ENCODE measurements at regions not wholly inside any gene's neighbourhood (a gene's known extent, or its start where the extent isn't known, plus 50 kb on each side); places are given as distances from the start of the nearest gene placed in this dataset.
"Not testable (repeated sequence)": the region's sequence is repeated elsewhere in the genome, so short reads cannot be mapped to it uniquely, and the experiment has no call there.

GRCh38 chrX:94576367-94577004 lies 902.5 kb downstream of the FAM133A start:
- no peak for DNase-seq (ENCODE audit: low read depth in 2 of 2)

GRCh38 chrX:94600077-94600476 lies 926.1 kb downstream of the FAM133A start:
- DNase-seq (ENCODE audit: low read depth in 2 of 2), result no peak

- DNase-seq (ENCODE audit: low read depth in 2 of 2), result no peak
Measured at GRCh38 chrX:94612140-94612539, 938.1 kb downstream of the FAM133A start.

GRCh38 chrX:94633237-94633636 lies 959.2 kb downstream of the FAM133A start:
- DNase-seq (ENCODE audit: low read depth in 2 of 2), result no peak

GRCh38 chrX:94635003-94635402 lies 961.0 kb downstream of the FAM133A start:
- no peak for DNase-seq (ENCODE audit: low read depth in 2 of 2)

GRCh38 chrX:94645726-94646125 lies 971.7 kb downstream of the FAM133A start:
- no peak for DNase-seq (ENCODE audit: low read depth in 2 of 2)

- no peak for DNase-seq (ENCODE audit: low read depth in 2 of 2)
Measured at GRCh38 chrX:94655180-94655579, 981.2 kb downstream of the FAM133A start.

GRCh38 chrX:94662689-94663088 lies 988.7 kb downstream of the FAM133A start:
- no peak for DNase-seq (ENCODE audit: low read depth in 2 of 2)

GRCh38 chrX:94676285-94676684 lies 1002.3 kb downstream of the FAM133A start:
- DNase-seq (ENCODE audit: low read depth in 2 of 2), result no peak

- DNase-seq (ENCODE audit: low read depth in 2 of 2), result no peak
Measured at GRCh38 chrX:94686071-94686470, 1012.1 kb downstream of the FAM133A start.

GRCh38 chrX:94695910-94696309 lies 1021.9 kb downstream of the FAM133A start:
- DNase-seq (ENCODE audit: low read depth in 2 of 2), result no peak

GRCh38 chrX:94704348-94705256 lies 1030.6 kb downstream of the FAM133A start:
- DNase-seq (ENCODE audit: low read depth in 2 of 2), result not testable (repeated sequence)

GRCh38 chrX:94721386-94721785 lies 1047.4 kb downstream of the FAM133A start:
- DNase-seq (ENCODE audit: low read depth in 2 of 2), result no peak

- DNase-seq (ENCODE audit: low read depth in 2 of 2), result no peak
Measured at GRCh38 chrX:94722578-94722977, 1048.6 kb downstream of the FAM133A start.

GRCh38 chrX:94742772-94743171 lies 1068.8 kb downstream of the FAM133A start:
- no peak for DNase-seq (ENCODE audit: low read depth in 2 of 2)

- no peak for DNase-seq (ENCODE audit: low read depth in 2 of 2)
Measured at GRCh38 chrX:94743478-94743877, 1069.5 kb downstream of the FAM133A start.

- DNase-seq (ENCODE audit: low read depth in 2 of 2), result no peak
Measured at GRCh38 chrX:94744786-94745185, 1070.8 kb downstream of the FAM133A start.

- no peak for DNase-seq (ENCODE audit: low read depth in 2 of 2)
Measured at GRCh38 chrX:94751611-94752010, 1077.6 kb downstream of the FAM133A start.

- DNase-seq (ENCODE audit: low read depth in 2 of 2), result no peak
Measured at GRCh38 chrX:94752434-94753169, 1078.6 kb downstream of the FAM133A start.

GRCh38 chrX:94758130-94758529 lies 1084.1 kb downstream of the FAM133A start:
- DNase-seq (ENCODE audit: low read depth in 2 of 2), result no peak

- no peak for DNase-seq (ENCODE audit: low read depth in 2 of 2)
Measured at GRCh38 chrX:94775640-94776039, 1101.6 kb downstream of the FAM133A start.

GRCh38 chrX:94813541-94813940 lies 1139.5 kb downstream of the FAM133A start:
- no peak for DNase-seq (ENCODE audit: low read depth in 2 of 2)
